Stimulated activated memory B cell treated with anti-CD40 and anti-IgM and Interleukin-4, amounts not matched to agents 10 μg/mL and 1 μg/mL and 100 μg/mL, for 72 hours (primary cell): ENCODE measurements at regions not wholly inside any gene's neighbourhood (a gene's known extent, or its start where the extent isn't known, plus 50 kb on each side); places are given as distances from the start of the nearest gene placed in this dataset.
"Not testable (repeated sequence)": the region's sequence is repeated elsewhere in the genome, so short reads cannot be mapped to it uniquely, and the experiment has no call there.

ENCODE experiments used
- ATAC-seq: fragments of 150-1000 bp; cut with Tn5 transposase; 2 replicates; pipeline ENCODE4 v1.10.0; 2021
- H3K27ac Mint-ChIP-seq: one replicate; pipeline ENCODE4 v1.8.0; 2022; ENCODE audit warnings: mild to moderate bottlenecking, mixed read lengths
- H3K27me3 Mint-ChIP-seq: one replicate; pipeline ENCODE4 v1.8.0; 2022; ENCODE audit warnings: mixed read lengths
- H3K36me3 Mint-ChIP-seq: one replicate; pipeline ENCODE4 v1.8.0; 2022; ENCODE audit warnings: mixed read lengths
- H3K4me1 Mint-ChIP-seq: one replicate; pipeline ENCODE4 v1.8.0; 2022; ENCODE audit warnings: mixed read lengths
- H3K4me3 Mint-ChIP-seq: one replicate; pipeline ENCODE4 v1.8.0; 2022; ENCODE audit warnings: mild to moderate bottlenecking, moderate library complexity, mixed read lengths
- H3K9me3 Mint-ChIP-seq: one replicate; pipeline ENCODE4 v1.8.0; 2022; ENCODE audit warnings: mixed read lengths

- no peaks in the 10 kb centered on the region for H3K27me3 Mint-ChIP-seq
- H3K27ac Mint-ChIP-seq = no peak overlapping the region
- ATAC-seq = no peak
- H3K36me3 Mint-ChIP-seq = no peaks in the 10 kb centered on the region
- H3K4me3 Mint-ChIP-seq = no peak overlapping the region
- H3K9me3 Mint-ChIP-seq = peaks cover 3% of the 10 kb centered on the region
- no peaks in the 10 kb centered on the region for H3K4me1 Mint-ChIP-seq
These were observed 287.6 kb downstream of the SOCS6 start for GRCh38 chr18:70576276-70577022.

- not testable (repeated sequence) for H3K9me3 Mint-ChIP-seq, ATAC-seq, H3K36me3 Mint-ChIP-seq, H3K27ac Mint-ChIP-seq, H3K4me1 Mint-ChIP-seq, H3K4me3 Mint-ChIP-seq, H3K27me3 Mint-ChIP-seq
These were observed 286.1 kb downstream of the SOCS6 start for GRCh38 chr18:70574951-70575350.

- H3K27ac Mint-ChIP-seq = not testable (repeated sequence)
These were observed 280.8 kb downstream of the SOCS6 start for GRCh38 chr18:70569647-70570046.

GRCh38 chr18:70559446-70559845 is 270.6 kb downstream of the SOCS6 start:
- Mint-ChIP-seq H3K4me3 (no peak overlapping the region), H3K27me3 (no peaks in the 10 kb centered on the region)

More at GRCh38 chr18:70569647-70570046, 280.8 kb downstream of the SOCS6 start:
- not testable (repeated sequence) for H3K9me3 Mint-ChIP-seq, H3K4me1 Mint-ChIP-seq, H3K27me3 Mint-ChIP-seq, H3K36me3 Mint-ChIP-seq, H3K4me3 Mint-ChIP-seq, ATAC-seq

GRCh38 chr18:70558371-70558770 is 269.5 kb downstream of the SOCS6 start:
- Mint-ChIP-seq H3K27me3 (no peaks in the 10 kb centered on the region), H3K27ac (no peak overlapping the region), H3K36me3 (no peaks in the 10 kb centered on the region), H3K4me3 (no peak overlapping the region), H3K4me1 (no peaks in the 10 kb centered on the region), H3K9me3 (peaks cover 3% of the 10 kb centered on the region)
- no peak for ATAC-seq

More at GRCh38 chr18:70559446-70559845, 270.6 kb downstream of the SOCS6 start:
- H3K27ac Mint-ChIP-seq = no peak overlapping the region
- H3K4me1 Mint-ChIP-seq = no peaks in the 10 kb centered on the region
- H3K36me3 Mint-ChIP-seq = no peaks in the 10 kb centered on the region
- ATAC-seq = no peak
- peaks cover 3% of the 10 kb centered on the region for H3K9me3 Mint-ChIP-seq

GRCh38 chr18:70554854-70555445 is 266.1 kb downstream of the SOCS6 start:
- no peaks in the 10 kb centered on the region for H3K36me3 Mint-ChIP-seq
- H3K4me3 Mint-ChIP-seq = no peak overlapping the region
- H3K27ac Mint-ChIP-seq = no peak overlapping the region
- H3K9me3 Mint-ChIP-seq = no peaks in the 10 kb centered on the region
- H3K27me3 Mint-ChIP-seq = no peaks in the 10 kb centered on the region
- H3K4me1 Mint-ChIP-seq = no peaks in the 10 kb centered on the region
- no peak for ATAC-seq

GRCh38 chr18:70553936-70554260 is 265.1 kb downstream of the SOCS6 start:
- no peaks in the 10 kb centered on the region for H3K36me3 Mint-ChIP-seq
- no peak for ATAC-seq
- no peak overlapping the region for H3K27ac Mint-ChIP-seq
- H3K9me3 Mint-ChIP-seq = no peaks in the 10 kb centered on the region
- H3K4me1 Mint-ChIP-seq = no peaks in the 10 kb centered on the region
- H3K4me3 Mint-ChIP-seq = no peak overlapping the region
- H3K27me3 Mint-ChIP-seq = no peaks in the 10 kb centered on the region

GRCh38 chr18:70553245-70553935 is 264.5 kb downstream of the SOCS6 start:
- Mint-ChIP-seq H3K4me3 (no peak overlapping the region), H3K9me3 (no peaks in the 10 kb centered on the region), H3K27ac (no peak overlapping the region), H3K4me1 (no peaks in the 10 kb centered on the region), H3K36me3 (no peaks in the 10 kb centered on the region), H3K27me3 (no peaks in the 10 kb centered on the region)
- ATAC-seq = no peak

- no peaks in the 10 kb centered on the region for H3K27me3 Mint-ChIP-seq
These were observed 247.7 kb downstream of the SOCS6 start for GRCh38 chr18:70536370-70537062.

GRCh38 chr18:70535041-70535440 is 246.2 kb downstream of the SOCS6 start:
- no peaks in the 10 kb centered on the region for H3K36me3 Mint-ChIP-seq
- no peak overlapping the region for H3K27ac Mint-ChIP-seq
- H3K9me3 Mint-ChIP-seq = peaks cover 6% of the 10 kb centered on the region
- no peak for ATAC-seq
- H3K27me3 Mint-ChIP-seq = no peaks in the 10 kb centered on the region
- H3K4me3 Mint-ChIP-seq = no peak overlapping the region
- no peaks in the 10 kb centered on the region for H3K4me1 Mint-ChIP-seq

More at GRCh38 chr18:70536370-70537062, 247.7 kb downstream of the SOCS6 start:
- Mint-ChIP-seq H3K27ac (no peak overlapping the region), H3K4me3 (no peak overlapping the region), H3K9me3 (peaks cover 2% of the 10 kb centered on the region), H3K4me1 (no peaks in the 10 kb centered on the region), H3K36me3 (no peaks in the 10 kb centered on the region)
- ATAC-seq = no peak

GRCh38 chr18:70525322-70525721 is 236.5 kb downstream of the SOCS6 start:
- H3K36me3 Mint-ChIP-seq, H3K4me1 Mint-ChIP-seq: not testable (repeated sequence)

GRCh38 chr18:70523792-70524182 is 234.9 kb downstream of the SOCS6 start:
- H3K36me3 Mint-ChIP-seq = no peaks in the 10 kb centered on the region
- H3K4me1 Mint-ChIP-seq = no peaks in the 10 kb centered on the region
- peaks cover 2% of the 10 kb centered on the region for H3K9me3 Mint-ChIP-seq
- no peak overlapping the region for H3K27ac Mint-ChIP-seq
- H3K27me3 Mint-ChIP-seq = no peaks in the 10 kb centered on the region
- ATAC-seq = no peak
- no peak overlapping the region for H3K4me3 Mint-ChIP-seq

More at GRCh38 chr18:70525322-70525721, 236.5 kb downstream of the SOCS6 start:
- H3K4me3 Mint-ChIP-seq, H3K27ac Mint-ChIP-seq, ATAC-seq, H3K9me3 Mint-ChIP-seq, H3K27me3 Mint-ChIP-seq: not testable (repeated sequence)

- peaks cover 2% of the 10 kb centered on the region for H3K9me3 Mint-ChIP-seq
- no peak overlapping the region for H3K27ac Mint-ChIP-seq
- no peaks in the 10 kb centered on the region for H3K27me3 Mint-ChIP-seq
- no peak overlapping the region for H3K4me3 Mint-ChIP-seq
- no peaks in the 10 kb centered on the region for H3K36me3 Mint-ChIP-seq
- H3K4me1 Mint-ChIP-seq = no peaks in the 10 kb centered on the region
- no peak for ATAC-seq
These were observed 234.4 kb downstream of the SOCS6 start for GRCh38 chr18:70523035-70523791.

GRCh38 chr18:70522183-70522680 is 233.4 kb downstream of the SOCS6 start:
- no peak overlapping the region for H3K27ac Mint-ChIP-seq
- H3K4me3 Mint-ChIP-seq = no peak overlapping the region
- ATAC-seq = no peak
- no peaks in the 10 kb centered on the region for H3K4me1 Mint-ChIP-seq
- no peaks in the 10 kb centered on the region for H3K36me3 Mint-ChIP-seq
- H3K9me3 Mint-ChIP-seq = peaks cover 2% of the 10 kb centered on the region
- no peaks in the 10 kb centered on the region for H3K27me3 Mint-ChIP-seq

- no peaks in the 10 kb centered on the region for H3K36me3 Mint-ChIP-seq
These were observed 232.0 kb downstream of the SOCS6 start for GRCh38 chr18:70520867-70521266.

More at GRCh38 chr18:70520867-70521266, 232.0 kb downstream of the SOCS6 start:
- Mint-ChIP-seq H3K4me3 (no peak overlapping the region), H3K27ac (no peak overlapping the region), H3K9me3 (no peaks in the 10 kb centered on the region), H3K4me1 (no peaks in the 10 kb centered on the region), H3K27me3 (no peaks in the 10 kb centered on the region)
- ATAC-seq = no peak
